VCaP (cell line): ENCODE measurements at regions not wholly inside any gene's neighbourhood (a gene's known extent, or its start where the extent isn't known, plus 50 kb on each side); places are given as distances from the start of the nearest gene placed in this dataset.

Experiments used
- H3K27ac ChIP-seq: fragments of 450-650 bp; 2 replicates; pipeline ENCODE4 v1.5.1; 2017
- TF ChIP-seq, protein P1 (sequence below): fragments of 450-650 bp; conservative IDR thresholded peaks from 2 replicates; pipeline ENCODE4 v1.5.1; 2017; ENCODE audit warnings: mild to moderate bottlenecking, moderate library complexity

- no peak overlapping the region for H3K27ac ChIP-seq
Observed at GRCh38 chr7:22895140-22895827, 72.6 kb upstream of the TOMM7 start.

GRCh38 chr7:22894546-22894945 lies 71.9 kb upstream of the TOMM7 start:
- TF ChIP-seq, protein P1, sequence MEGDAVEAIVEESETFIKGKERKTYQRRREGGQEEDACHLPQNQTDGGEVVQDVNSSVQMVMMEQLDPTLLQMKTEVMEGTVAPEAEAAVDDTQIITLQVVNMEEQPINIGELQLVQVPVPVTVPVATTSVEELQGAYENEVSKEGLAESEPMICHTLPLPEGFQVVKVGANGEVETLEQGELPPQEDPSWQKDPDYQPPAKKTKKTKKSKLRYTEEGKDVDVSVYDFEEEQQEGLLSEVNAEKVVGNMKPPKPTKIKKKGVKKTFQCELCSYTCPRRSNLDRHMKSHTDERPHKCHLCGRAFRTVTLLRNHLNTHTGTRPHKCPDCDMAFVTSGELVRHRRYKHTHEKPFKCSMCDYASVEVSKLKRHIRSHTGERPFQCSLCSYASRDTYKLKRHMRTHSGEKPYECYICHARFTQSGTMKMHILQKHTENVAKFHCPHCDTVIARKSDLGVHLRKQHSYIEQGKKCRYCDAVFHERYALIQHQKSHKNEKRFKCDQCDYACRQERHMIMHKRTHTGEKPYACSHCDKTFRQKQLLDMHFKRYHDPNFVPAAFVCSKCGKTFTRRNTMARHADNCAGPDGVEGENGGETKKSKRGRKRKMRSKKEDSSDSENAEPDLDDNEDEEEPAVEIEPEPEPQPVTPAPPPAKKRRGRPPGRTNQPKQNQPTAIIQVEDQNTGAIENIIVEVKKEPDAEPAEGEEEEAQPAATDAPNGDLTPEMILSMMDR: no peak
- no peak overlapping the region for H3K27ac ChIP-seq

More at GRCh38 chr7:22895140-22895827, 72.6 kb upstream of the TOMM7 start:
- TF ChIP-seq, protein P1: no peak

DNA sequence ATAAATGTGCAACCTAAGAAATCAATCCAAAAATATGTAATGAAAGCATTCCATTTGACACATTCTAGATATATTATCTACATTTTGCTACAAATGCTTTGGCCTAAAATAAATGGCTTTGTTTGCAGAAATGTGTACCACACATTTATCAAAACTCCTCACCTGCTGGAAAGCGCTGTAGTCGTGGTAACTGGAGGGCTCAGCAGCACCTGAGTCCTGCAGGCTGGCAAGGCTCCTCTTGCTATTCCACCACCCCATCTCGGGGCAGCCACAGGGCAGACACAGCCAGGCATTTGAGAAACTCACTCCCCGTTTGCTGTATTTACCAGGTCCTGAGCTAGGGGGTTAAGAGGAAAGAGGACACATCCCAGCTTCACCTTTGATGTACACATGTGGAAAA lies 68.1 kb upstream of the TOMM7 start:
- TF ChIP-seq, protein P1: no peak
- no peak overlapping the region for H3K27ac ChIP-seq

- TF ChIP-seq, protein P1: no peak
- H3K27ac ChIP-seq: no peak overlapping the region
Observed at GRCh38 chr7:22885797-22886261, 63.2 kb upstream of the TOMM7 start.

DNA sequence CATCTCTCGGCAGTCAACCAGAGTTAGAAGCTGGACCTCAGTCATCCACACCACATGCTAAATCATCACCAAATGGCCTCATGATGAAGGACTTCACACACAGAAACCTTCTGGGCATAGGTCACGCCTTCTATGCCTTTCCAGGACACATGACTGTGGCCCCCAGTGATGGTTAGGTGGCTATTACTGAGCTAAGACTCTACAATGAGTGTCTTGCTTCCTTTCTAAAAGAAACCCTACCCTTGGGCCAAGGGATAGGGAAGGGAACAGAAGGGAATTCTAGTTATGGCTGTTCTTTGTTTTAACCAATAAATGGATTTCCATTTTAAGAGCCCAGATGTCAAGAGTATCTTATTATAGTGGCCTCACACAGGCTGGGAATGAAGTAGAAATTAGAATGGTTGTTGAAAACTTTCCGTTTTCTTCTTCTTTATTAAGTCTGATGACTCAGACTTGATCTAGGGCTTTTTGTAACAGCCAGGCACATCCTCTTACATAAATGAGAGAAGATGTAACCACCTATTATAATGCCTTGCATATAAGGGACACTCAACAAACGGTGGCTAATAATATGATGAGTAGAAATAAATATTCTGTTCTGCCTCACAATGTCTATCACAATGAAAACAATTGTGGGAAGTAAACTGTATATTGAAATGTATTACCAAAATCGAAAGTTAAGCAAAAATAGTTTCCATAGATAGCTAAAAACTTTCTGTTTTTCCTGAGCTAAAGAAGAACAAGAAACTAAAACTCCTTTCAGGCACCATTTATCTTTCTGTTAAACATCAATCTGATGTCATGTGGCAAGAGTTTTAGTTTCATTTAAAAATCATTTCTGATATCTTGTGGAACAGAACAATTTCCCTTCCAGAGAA lies 62.5 kb upstream of the TOMM7 start:
- H3K27ac ChIP-seq: no peak overlapping the region
- TF ChIP-seq, protein P1: no peak

- no peak overlapping the region for H3K27ac ChIP-seq
- TF ChIP-seq, protein P1: no peak
Observed at GRCh38 chr7:22882106-22882505, 59.5 kb upstream of the TOMM7 start.

- H3K27ac ChIP-seq: no peak overlapping the region
- TF ChIP-seq, protein P1: no peak
Observed at GRCh38 chr7:22879709-22880306, 57.2 kb upstream of the TOMM7 start.
